HG02610 (cell line): ENCODE measurements at regions not wholly inside any gene's neighbourhood (a gene's known extent, or its start where the extent isn't known, plus 50 kb on each side); places are given as distances from the start of the nearest gene placed in this dataset.
A peak's percentile ranks its signal among the peaks of the same experiment; 100 is the strongest.

ENCODE experiments used
- ATAC-seq: cut with Tn5 transposase; IDR thresholded peaks from one replicate; pipeline ENCODE4 v1.9.1; 2021; ENCODE audit warnings: mild to moderate bottlenecking, moderate library complexity; ENCODE audit not compliant: unreplicated experiment

DNA sequence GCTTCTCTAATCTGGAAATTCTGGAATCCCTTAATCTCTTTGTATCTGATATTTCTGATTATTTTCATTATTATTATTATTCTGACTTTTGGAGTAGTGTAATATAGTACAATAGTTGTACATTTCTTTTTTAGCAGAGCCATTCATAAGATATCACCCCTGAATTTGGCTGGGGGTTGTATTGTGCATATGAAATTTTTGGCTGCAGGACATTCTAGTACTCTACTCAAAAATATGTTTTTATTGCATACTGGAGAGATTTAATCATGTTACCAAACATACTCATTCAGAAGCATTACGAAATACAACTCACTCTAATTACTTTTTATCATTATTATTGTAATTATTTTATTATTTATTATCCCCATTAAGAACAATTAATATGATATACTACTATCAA, 589.7 kb upstream of the KCNMB2 start:
- no peak for ATAC-seq

DNA sequence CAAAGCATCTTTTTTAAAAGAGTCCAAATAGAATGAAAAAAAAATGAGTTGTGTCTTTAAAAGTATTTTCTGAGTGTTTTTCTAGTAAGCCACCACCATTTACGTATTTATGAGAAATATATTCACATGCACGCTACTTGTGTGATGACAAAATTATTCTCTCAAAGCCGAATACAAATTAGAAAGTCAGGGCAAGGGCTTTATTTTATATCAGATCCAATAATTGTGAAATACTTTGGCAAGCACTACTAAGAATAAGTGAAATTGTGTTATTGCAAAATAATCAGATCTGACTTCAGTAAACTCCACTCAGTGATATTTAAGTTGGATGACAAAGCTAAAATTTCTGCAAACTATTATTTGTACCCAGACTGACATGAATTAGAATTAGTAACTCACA, 589.3 kb upstream of the KCNMB2 start:
- ATAC-seq, result no peak

DNA sequence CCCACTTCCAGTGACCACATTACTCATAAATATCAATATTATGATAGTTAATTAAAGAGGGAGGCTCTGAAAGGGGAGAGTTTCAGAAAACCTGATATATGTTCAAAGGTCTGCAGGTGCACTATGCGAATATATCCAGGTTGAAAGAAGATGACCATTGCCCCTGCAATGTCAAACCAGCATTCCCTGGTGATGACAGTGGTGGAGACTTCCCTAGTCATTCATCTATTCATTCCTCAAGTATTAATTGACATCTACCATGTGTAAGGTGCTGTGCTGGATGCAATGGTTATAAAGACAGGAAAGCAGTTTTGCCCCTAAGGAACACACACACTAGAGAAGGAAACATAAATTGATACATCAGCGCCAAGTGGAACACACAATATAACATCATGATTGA, 588.3 kb upstream of the KCNMB2 start:
- ATAC-seq, result no peak

- no peak for ATAC-seq
Measured at GRCh38 chr3:177948716-177949425, 587.4 kb upstream of the KCNMB2 start.

- ATAC-seq, result no peak
Measured at GRCh38 chr3:177959188-177959587, 577.0 kb upstream of the KCNMB2 start.

GRCh38 chr3:177960014-177960413, 576.2 kb upstream of the KCNMB2 start:
- no peak for ATAC-seq

DNA sequence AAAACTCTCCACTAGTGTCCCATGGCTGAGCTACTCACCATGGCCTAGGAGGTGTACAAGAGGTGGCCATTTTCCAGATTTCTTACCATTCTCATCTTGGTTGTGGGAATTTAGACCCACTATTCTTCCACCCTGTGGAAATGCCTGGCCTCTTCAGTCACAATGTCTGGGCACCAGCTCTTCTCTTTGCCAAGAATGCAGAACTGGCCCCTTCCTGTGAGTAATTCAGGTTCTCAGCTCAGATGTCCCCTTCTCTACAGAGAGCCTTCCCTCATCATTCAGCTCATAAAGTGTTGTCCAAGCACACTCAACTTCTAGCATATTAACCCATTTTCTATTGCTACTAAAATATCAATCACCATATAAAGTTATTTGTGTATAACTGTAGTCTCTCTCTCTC, 575.5 kb upstream of the KCNMB2 start:
- ATAC-seq, result no peak

- no peak for ATAC-seq
Measured at GRCh38 chr3:177961784-177962183, 574.5 kb upstream of the KCNMB2 start.

GRCh38 chr3:177966493-177966892, 569.7 kb upstream of the KCNMB2 start:
- no peak for ATAC-seq

- no peak for ATAC-seq
Measured at GRCh38 chr3:177968891-177969290, 567.3 kb upstream of the KCNMB2 start.

- peak; percentile 59 for ATAC-seq
Measured at GRCh38 chr3:177973241-177973840, 562.9 kb upstream of the KCNMB2 start.

GRCh38 chr3:177976241-177976640, 560.0 kb upstream of the KCNMB2 start:
- no peak for ATAC-seq

DNA sequence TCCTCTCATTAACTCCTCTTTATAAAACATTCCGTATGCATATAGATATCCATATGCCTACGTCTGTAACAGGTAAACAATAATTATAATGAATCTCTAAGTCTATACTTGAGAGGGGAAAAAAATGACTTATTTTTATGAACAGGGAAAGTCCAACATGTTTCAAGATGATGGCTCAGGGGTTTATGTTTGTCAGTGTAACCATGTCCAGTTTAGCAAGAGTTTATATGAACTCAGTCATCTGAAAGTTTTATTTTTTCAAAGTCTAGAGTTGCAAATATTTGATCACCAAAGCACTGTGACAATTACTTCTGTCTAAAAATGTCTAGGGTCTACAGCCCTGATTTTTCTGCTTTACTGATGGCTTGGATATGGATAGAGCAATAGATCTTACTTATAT, 559.4 kb upstream of the KCNMB2 start:
- no peak for ATAC-seq

GRCh38 chr3:177977381-177978158, 558.7 kb upstream of the KCNMB2 start:
- no peak for ATAC-seq

GRCh38 chr3:177978946-177979345, 557.3 kb upstream of the KCNMB2 start:
- ATAC-seq, result no peak

- no peak for ATAC-seq
Measured at GRCh38 chr3:177979703-177980102, 556.5 kb upstream of the KCNMB2 start.

- ATAC-seq, result peak; percentile 69
Measured at GRCh38 chr3:177981576-177981975, 554.7 kb upstream of the KCNMB2 start.

GRCh38 chr3:177982034-177982433, 554.2 kb upstream of the KCNMB2 start:
- peak; percentile 43 for ATAC-seq

DNA sequence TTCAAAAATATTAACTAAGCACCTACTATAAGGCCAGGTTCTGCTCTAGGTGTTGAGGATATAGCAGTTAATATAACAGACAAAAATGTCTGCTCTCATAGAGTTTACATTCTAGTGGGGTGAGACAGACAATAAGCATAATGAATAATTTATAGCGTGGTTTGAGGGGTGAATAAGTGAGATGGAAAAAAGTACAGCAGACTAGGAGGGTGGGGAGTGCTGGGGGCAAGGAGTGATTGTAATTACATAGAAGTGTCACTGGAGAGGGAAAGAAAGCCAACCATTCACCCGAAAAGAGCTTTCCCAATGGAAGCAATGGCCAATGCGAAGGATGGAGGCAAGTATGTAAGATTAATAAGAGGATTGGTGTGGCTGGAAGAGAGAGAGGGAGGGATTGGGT, 552.9 kb upstream of the KCNMB2 start:
- ATAC-seq, result no peak

GRCh38 chr3:177992993-177993970, 543.0 kb upstream of the KCNMB2 start:
- no peak for ATAC-seq

- no peak for ATAC-seq
Measured at GRCh38 chr3:177994976-177995375, 541.3 kb upstream of the KCNMB2 start.
